Ureter (tissue), 1 donor: ENCODE measurements at regions not wholly inside any gene's neighbourhood (a gene's known extent, or its start where the extent isn't known, plus 50 kb on each side); places are given as distances from the start of the nearest gene placed in this dataset.
"Not testable (repeated sequence)": the region's sequence is repeated elsewhere in the genome, so short reads cannot be mapped to it uniquely, and the experiment has no call there.

Experiments used
- DNase-seq: peaks from one replicate; pipeline ENCODE4 v3.0.0-alpha.2; 2020; ENCODE audit warnings: low spot score
- donor health status: DM: yes; HTN: yes; CAD: no.

DNA sequence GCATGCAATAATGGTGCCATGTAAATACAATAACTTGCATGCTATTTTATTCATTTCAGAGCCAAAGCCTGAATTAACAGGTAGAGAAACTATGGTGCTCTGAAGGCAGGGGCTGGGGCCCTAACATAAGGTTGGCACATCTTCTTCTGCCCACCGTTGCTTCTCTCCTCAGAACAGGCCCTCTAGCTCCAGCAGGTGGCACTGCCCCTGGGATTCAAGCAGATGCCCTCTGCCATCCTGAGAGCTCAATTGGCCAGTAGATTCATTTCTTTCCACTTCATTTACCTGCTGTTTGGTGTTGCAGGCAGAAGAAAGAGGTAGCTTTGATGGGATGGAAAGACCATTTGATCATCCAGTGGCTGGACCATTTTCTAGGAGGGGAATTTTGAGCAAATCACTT is 130.5 kb downstream of the FOXB1 start:
- DNase-seq = no peak

DNA sequence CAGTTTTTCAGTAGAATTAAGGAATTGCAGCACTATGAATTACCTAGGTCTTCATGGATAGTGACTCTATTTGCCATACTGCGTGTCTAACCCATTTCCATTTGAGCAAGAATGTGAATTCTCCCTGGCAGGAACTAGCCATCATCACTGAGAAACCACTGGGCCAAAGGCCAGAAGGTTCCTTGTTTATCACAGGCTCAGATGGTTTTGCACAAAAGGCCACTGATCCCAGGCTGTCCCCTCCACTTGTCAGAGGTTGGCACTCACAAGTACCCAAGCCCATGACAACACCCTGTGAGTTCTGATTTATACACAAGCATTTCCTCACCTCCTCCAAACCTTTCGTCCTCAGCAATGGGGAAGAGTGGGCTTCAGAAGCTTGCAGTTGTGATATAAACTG is 131.8 kb downstream of the FOXB1 start:
- no peak for DNase-seq

DNA sequence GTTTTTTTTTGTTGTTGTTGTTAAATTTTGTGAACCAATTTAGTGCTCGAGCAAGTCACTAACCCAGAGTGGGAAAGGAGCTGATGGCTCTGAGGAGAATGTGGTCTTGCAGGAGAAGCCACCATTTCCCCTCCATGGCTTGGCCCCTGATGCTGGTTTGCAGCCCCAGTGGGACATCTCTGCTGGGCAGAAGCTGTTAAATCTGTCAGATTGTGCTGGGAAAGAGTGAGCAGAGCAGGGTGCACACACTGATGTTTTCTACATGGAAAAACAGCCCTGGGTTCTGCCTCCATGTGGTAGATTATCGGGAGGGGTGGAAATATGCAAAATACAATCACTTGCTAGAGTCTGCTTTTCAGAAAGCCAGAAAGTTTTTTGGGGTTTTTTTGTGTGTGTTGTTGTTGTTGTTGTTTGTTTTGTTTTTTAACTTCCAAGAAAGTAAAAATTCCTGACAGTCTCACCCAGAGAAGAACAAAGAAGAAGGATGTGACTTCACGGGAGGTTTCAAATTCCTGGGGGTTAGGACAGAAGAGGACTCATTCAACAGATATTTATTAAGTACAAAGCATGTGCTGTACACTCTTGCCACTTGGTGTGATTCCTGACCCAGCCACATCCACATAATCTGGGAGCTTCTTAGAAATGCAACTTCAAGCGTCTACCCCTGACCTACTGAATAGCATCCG is 133.7 kb downstream of the FOXB1 start:
- no peak for DNase-seq

DNA sequence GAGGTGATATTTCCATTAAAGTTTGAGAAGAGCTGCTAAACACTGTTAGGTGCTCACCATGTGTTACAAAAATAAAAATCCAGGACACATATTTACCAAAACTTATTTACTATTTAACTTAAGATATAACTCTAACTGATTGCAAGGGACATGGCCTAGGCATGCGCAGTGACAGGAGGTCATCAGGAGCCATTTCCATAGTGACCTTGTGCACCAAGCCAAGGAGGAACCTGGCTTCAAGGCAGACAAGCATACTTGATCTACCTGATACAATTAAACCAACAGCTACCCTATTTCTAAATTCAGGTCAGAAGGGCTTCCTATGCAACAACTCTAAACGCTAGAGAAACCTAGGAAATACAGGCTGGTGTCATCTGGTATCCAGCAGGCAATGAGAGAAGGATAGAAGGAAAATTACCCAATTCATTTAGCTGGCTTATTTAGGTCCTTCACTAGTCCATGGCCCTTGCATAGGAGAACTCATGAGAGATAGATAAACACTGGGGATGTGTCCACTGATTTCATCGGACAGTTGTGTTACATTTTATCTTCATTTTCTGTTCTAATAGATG is 134.4 kb downstream of the FOXB1 start:
- DNase-seq = no peak

DNA sequence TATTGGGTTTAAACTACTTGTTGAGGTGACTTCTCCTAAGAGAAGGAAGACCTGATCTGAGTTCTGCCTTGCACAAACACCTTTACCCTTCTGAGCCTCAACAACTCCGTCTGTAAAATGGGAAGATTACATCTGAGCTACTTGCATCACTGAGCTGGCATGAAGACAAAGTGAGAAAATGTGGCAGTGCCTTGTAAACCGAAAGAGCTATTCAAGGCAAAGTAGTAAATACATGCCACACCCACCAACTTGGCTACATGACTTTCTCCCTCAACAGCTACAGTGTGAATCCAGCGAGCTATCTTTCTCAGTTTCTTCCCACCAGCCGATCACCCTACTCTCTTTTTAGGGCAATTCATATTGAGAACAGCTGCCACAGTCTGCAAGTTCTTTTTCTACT is 148.3 kb downstream of the FOXB1 start:
- DNase-seq = no peak

DNA sequence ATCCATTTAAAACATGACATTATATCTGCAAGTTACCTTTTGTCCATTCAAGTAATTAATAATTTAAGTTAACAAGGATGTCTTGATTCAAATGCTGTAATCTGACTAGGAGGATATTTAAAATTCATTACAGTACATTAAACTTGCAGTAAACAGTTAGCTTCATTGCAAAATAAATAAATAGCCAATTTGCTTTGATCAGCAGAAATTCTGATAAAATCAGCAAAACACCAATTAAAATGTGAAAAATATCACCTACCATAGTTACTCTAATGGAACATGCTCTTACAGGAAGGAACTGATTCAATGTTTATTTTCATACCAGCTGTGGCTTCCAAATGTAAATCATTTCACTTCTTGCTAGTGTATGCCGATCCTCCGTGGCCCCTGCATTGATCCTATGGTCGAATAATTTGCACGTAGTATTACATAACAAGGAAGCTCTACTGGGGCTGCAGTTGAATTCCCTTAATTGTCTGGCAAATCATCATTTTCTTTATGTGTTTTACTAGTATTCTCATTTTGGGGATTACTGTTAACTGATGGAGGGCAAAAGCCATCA is 150.7 kb downstream of the FOXB1 start:
- DNase-seq = no peak

DNA sequence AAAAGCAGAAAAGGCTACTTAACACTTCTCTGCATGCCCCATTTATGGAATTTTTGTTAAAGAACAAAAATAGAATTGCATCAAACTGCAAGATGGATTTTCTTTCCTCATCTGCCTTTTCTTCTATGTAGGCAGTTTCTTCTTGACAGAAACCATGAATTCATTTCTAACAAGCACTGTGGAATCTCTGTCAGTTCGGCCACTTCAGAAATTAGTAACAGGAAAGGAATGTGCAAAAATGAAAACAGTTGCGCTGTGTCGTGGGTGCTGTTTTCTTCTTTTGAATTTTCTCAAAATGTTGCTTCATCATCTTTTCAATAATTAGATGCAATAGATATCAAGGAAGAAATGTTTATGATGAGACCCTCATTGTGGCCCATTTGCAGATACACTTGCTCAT is 151.6 kb downstream of the FOXB1 start:
- no peak for DNase-seq

DNA sequence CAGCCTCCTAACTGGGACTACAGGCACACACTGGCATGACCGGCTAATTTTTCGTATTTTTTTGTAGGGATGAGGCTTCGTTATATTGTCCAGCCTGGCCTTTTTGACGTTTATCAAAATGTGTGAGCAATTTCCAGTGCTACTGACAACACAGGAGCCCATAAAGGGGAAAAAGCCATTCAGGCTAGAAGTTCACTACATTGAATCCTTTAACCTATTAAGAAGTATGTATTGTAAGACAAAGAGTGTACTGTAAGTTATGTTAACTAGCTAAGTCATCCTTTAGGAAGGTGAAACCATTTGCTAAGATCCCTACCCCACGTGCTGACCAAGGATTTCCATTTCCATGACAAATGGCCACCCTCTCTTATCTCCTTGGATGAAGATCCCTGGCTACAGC is 156.8 kb downstream of the FOXB1 start:
- no peak for DNase-seq

DNA sequence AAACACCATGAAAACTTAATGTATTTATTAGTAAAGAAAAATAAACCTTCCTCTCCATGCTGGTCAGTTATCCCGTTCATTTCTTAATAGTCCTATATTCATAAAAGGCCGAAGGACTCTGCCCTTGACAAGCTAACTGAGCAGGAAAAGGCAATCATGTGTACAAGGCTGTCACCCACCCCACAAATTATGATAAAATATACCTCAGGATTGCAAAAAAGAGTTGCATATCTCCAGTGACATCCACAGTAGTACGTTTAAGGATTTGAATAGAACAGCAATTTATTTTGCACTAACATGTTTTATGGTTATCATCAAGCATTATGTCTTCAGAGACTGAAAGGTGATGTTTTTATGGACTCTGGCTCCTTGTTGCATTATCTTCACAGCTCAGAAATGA is 157.6 kb downstream of the FOXB1 start:
- no peak for DNase-seq

DNA sequence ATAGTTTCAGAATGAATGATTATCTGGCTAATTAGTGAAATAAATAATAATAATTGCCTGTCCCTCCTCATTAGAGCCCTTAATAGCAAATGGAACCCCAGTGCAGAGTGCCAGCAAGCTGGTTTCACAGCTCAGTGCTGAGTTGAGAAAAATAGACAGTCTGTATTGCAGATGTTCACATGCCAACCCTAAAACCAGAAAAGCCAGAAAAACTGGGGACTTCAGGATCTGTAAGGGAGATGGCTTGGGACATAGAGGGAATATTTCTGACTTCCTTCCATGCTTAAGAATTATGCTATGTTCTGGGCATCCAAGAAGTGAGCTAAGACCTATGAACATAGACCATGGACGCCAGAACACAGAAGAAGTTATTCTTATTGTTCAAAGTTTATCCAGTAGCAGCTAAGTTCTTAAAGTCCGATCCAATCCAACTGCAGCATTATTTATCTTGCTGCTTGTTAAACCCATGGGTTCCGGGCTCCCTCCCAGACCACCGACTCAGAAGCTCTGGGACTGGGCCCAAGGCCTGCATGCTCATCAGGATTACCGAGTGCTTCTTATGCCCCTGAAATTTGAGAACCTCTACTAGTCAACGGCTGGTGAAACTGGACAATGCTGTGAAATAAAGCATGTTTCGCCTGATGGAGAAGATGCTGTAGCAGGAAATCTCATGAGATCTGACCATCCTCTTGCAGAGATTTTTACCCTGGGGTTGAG is 158.3 kb downstream of the FOXB1 start:
- DNase-seq = no peak

DNA sequence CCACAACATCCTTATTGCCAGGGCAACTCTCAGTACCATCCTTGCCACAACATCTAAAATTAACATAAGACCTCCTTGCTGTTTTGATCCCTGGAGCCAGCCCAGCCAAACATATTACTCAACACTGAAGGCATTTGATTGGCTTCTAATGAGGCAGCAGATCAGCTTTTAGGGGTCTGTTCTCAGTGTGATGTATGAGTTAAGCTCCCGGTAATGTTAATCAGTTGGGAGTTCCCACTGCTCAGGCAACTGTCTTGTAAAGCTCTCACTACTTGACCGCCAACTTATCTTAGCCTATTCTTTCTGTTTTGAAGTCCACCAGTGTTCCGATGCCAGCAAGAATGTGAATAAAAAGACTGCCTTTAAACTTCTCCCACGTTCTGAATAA is 158.9 kb downstream of the FOXB1 start:
- DNase-seq = no peak

DNA sequence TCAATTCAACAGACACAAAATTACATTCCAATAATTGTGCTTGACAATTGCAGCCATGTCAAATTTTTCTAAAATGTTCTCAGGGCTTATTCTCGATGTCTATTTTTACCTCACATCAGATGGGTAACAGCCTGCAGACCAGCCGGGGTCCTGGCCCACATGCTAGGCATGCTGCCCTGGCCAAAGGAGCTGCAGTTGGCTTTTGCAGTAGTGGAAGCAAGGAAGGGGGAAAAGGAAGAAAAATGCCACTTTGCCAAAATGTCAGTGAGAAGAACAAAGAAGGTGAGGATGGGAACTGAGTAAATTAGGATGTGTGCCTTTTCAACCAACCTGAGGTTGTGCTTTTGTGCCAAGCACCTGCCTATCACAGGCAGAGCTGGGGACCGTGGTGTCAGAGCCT is 161.0 kb downstream of the FOXB1 start:
- no peak for DNase-seq

DNA sequence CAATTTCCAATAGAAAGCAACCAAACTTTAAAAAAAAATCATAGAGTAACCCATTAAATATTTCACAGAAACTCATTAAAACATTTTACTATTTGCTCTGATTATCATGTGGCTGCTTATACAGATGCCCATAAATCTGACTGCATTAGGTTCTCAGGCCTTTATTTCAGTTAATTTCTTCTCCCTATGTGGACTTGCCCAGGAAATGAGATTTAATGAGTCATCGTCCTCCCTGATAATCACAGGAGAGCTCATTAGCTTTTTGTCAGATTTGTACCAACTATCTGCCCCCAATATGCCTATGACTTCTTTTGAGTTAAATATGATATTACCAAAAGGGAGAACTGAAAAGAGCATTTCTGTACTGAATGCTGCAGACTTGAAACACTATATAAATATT is 168.0 kb downstream of the FOXB1 start:
- DNase-seq = no peak

DNA sequence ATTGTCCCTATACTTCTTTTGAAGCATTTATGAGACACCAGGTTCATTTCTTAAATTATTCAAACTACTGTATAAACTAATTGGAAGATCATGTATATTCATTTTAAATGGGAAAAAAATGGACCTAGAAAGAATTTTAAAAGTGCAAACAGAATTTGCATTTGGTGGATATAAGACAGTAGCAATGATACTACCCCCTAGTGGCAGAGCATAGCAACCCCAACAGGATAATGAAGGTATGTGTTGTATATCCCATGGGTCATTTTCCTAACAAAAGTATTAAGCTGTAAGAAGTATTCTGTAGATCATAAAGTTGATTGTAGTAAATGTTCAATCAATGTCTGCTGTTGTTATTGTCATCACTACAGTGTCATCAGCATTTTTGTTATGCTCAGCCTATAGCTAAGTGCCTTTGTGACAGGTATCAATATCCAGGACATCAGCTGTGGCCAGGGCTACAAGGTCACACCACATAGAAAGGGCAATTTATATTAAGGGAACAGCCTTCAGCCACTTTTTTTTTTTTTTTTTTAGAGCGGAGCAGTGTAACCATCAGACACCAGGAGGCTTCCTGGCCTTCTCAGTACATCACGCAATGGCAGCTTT is 175.8 kb downstream of the FOXB1 start:
- no peak for DNase-seq

DNA sequence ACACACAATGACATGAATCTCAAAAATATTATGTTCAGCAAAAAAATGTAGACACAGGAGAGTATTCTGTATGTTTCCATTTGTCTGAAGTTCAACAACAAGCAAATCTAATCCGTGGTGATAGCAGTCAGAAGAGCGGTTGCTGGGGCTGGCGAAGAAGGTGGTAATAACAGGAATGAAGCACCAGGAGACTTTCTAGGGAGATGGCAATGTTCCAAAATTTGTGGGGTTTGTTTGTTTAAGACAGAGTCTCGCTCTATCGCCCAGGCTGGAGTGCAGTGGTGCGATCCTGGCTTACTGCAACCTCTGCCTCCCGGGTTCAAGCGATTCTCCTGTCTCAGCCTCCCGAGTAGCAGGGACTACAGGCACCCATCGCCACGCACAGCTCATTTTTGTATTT is 177.8 kb downstream of the FOXB1 start:
- DNase-seq = not testable (repeated sequence)

DNA sequence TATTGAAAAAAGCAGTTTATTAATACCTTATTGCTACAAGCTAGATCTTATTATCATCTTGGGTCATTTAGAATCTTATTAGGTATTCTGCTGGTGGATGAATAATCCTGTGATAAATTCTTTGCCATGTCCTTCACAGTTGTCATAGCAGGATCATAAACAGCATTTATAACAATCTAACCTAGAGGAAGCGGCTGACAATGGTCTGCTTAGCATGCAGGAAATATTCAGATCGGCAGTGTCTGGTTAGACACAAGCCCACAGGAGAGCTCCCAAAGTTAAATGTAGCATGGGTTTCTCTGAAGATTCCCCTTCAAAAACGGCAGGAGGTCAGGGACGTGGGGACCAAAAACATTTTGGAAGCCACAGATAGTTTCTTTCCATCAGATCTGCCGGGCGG is 179.3 kb downstream of the FOXB1 start:
- no peak for DNase-seq

DNA sequence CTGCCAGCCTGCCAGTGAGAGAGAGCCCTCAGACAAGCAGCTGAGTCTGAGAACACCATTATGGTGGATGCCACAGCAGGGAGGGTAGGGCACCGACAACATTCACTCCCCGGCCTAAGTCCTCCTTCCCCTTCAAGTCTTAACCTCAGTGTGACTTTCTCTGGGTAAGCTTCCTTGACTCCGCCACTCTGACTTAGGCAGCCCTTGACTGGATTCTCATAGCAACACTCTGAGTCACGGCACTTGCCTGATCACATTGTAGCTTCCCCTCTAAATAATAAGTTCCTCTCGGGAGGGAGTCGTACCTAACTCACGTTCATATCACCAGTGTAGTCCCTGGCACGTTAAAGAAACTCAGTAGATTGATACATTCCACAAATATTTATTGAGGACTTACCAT is 180.5 kb downstream of the FOXB1 start:
- no peak for DNase-seq

DNA sequence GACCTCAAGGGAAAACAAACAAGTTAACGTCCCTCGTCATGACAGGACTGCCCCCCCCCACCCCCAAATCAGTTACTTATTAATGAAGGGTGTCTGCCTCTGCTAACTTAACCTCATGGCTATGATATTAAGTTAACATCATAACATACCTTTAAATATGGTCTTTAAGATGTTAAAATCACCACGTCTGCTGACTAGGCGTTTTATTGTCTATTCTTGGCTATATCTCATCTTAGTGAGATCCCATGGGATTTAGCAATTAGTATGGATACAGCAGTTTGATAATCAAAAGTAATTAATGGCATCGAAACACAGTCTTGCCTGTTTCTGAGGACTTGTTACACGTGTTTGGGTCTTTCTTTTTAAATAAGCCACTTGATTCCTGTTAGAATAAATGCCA is 186.9 kb downstream of the FOXB1 start:
- DNase-seq = no peak

DNA sequence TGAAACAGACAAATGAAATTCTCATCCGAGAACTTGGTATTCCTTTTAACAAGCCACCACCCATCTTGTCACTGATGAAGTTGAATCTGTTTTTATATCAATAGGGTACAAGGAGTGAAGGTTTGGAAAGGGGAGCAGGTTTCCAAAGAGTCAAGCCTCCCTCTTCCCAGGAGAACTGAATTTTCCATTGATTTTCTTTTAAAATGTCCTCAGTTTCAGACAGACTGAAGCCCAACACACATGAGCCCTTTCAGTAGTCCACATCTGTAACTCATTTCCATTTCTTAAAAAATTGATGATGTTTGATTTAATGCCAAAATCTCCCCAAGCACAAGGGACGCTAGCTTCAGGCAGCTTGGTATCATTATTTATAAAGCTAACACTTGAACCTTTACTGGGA is 187.7 kb downstream of the FOXB1 start:
- DNase-seq = no peak

DNA sequence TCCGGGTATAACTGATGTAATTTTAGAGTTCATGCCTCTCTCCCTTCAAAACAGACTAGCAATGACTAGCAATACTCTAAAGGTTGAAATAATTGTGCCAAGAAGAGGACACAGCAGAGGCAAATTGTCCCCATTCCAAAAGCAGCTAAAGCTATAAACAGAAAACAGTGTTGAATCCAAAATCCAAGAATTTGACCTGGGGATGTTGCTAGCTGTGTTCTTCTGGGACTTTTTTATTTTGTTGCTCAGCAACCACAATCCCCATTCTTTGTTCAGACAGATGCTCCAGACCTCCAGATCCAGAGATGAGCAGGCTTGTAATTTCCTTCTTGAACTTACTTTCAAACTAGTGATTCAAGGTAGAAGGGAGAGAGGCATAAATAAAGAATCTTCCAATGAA is 191.5 kb downstream of the FOXB1 start:
- DNase-seq = no peak

DNA sequence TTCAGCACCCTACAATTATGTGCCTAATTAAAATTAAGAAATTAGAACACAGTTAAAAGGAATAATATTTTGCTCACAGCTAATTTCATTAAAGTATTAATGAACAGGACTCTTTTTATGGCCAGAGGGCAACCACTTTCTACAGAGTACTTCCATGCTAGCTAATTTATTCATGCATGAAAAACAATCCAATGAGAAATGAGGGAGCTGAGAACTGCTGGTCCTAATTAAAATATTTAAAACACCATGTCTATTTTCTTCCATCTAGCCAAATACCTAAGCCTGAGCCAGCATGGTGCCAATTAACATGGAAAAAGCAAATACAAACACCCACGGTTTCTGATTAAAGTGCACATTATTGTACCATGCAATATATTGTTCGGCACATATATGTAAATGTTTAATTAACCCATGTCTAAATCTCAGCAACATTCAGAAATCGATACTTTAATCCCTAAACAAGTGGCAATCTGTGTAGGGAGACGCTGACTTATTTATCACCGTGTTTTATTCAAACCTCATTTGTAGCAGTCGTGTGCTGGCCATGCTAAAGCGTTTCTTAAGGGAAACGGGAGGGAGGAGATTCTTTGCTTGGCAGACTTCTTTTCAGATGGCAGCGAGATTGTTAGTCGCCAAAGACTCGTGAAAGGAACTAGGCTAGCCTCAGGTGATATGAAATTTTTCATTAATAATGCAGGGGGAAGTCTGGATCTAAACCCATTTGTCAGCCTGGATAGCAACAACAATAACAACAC is 193.5 kb downstream of the ANXA2 start:
- no peak for DNase-seq

DNA sequence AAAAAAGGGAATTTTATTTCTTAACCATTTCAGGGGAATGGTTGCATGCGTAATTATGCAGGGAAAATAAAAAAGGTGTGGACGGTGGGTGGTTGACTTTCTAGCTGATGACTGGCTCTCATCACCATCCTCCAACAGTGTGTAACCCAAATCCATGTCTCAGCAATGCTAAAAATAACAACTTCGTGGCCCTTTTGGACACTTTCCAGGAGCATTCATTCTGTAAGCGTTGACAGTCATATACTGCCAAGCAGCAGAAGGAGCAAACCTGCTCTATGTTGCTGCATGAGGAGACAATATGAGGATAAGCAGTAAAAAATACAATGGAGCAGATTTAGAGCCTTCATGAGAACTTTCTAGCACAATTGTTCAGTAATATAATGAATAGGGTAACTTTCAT is 189.1 kb downstream of the ANXA2 start:
- DNase-seq = no peak
